Esophagus (tissue), 2 donors: ENCODE measurements at regions not wholly inside any gene's neighbourhood (a gene's known extent, or its start where the extent isn't known, plus 50 kb on each side); places are given as distances from the start of the nearest gene placed in this dataset.
A peak's percentile ranks its signal among the peaks of the same experiment; 100 is the strongest.

Experiments
- H3K27ac ChIP-seq, 2 donors: one replicate each; pipeline ENCODE4 v1.5.1; 2013; ENCODE audit warnings: low read depth in 2 of 2, mild to moderate bottlenecking in 2 of 2, inconsistent platforms in 1 of 2, low read length in 1 of 2, moderate library complexity in 1 of 2
- H3K27me3 ChIP-seq, 2 donors: one replicate each; pipeline ENCODE4 v1.6.1; 2013; ENCODE audit warnings: low read length in 2 of 2, control low read depth in 1 of 2, mild to moderate bottlenecking in 1 of 2; ENCODE audit not compliant: insufficient read depth in 2 of 2, control insufficient read depth in 1 of 2
- H3K36me3 ChIP-seq, 2 donors: one replicate each; pipeline ENCODE4 v1.6.1; 2013; ENCODE audit warnings: low read length in 1 of 2; ENCODE audit not compliant: control insufficient read depth in 2 of 2, insufficient read depth in 2 of 2
- H3K4me1 ChIP-seq, 2 donors: one replicate each; pipeline ENCODE4 v1.6.1; 2013; ENCODE audit warnings: low read length in 1 of 2; ENCODE audit not compliant: control insufficient read depth in 2 of 2, insufficient read depth in 2 of 2
- H3K4me3 ChIP-seq, 2 donors: one replicate each; pipeline ENCODE4 v1.5.1; 2013; ENCODE audit warnings: low read length in 2 of 2, mild to moderate bottlenecking in 2 of 2, low read depth in 1 of 2, moderate library complexity in 1 of 2
- H3K9me3 ChIP-seq, 2 donors: one replicate each; pipeline ENCODE4 v1.6.1; 2013; ENCODE audit warnings: mild to moderate bottlenecking in 2 of 2, low read depth in 1 of 2, low read length in 1 of 2, moderate library complexity in 1 of 2; ENCODE audit not compliant: control insufficient read depth in 2 of 2, insufficient read depth in 1 of 2
- WGBS, 2 donors: extraction: QIAGEN DNeasy Blood & Tissue Kit; methylation state at CpG; one replicate each; pipeline ENCODE4 v1.1.7; 2013; 5-methylcytosine and 5-hydroxymethylcytosine counted together
- donor health status: healthy with polysubstance abuse.
- donor health status: Bipolar disorder and iron deficiency.

DNA sequence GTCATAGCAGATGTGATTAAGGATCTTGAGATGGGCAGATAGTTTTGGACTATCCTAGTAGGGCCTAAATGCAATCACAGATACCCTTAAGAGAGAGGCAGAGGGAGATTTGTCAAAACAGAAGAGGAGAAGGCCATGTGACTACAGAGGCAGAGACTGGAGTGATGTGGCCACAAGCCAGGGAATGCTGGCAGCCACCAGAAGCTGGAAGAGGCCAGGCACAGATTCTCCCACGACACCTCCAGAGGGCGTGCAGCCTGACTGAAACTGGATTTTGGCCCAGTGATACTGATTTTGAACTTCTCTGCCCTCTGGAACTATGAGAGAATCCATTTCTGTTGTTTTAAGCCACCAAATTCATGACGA is 52.1 kb upstream of the EPS8L3 start:
- Histone ChIP-seq H3K27me3 (no peaks in the 10 kb centered on the region), H3K27ac (peak overlapping the region; percentile 50 to 79), H3K4me1 (peaks cover under 1 to 2% of the 10 kb centered on the region in 2 donors), H3K36me3 (no peaks in the 10 kb centered on the region), H3K9me3 (peaks cover 0 to 4% of the 10 kb centered on the region in 2 donors), H3K4me3 (no peak overlapping the region)
- WGBS, 2 donors, result 42 to 55% methylated on average over 3 of the region's 3 CpGs

DNA sequence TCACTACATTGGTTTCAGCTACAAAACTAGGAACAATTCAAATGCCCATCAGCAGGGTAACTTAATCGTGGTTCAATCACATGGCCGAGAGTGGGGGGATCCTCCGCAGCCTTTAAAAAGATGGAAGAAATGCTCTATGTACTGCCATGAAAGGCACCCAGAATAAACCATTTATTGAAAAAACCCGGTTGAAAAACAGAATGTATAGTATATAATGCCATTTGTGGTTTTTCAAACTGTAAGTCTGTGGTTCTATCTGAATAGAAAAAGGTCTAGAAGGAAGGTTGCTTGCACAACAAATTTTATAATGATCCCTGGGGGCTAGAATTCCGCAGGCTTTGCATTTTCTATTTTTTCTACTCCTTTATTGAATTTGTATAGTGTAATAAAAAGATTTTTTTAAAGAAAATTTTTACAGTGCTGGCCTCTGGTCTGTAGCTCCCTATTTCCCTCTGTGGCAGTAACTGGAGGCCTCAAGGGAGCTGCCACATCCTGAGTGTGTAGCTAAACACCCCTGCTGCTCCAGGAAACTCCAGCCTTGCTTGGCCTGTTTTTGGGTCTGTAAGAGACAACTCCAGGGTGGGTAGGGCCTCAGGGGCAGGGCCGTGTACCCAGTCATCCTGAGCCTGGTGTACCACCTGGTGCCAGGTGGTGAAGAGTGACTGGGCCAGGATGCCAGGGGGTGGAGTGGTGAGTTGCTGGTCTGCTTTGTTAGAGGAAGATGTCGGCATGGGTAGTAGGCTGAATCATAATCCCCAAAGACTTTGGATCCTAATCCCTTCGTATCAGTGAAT is 51.5 kb upstream of the EPS8L3 start:
- H3K4me1 ChIP-seq, result peaks cover 0 to 2% of the 10 kb centered on the region in 2 donors
- H3K4me3 ChIP-seq, result no peak overlapping the region
- H3K9me3 ChIP-seq, result peaks cover 0 to 4% of the 10 kb centered on the region in 2 donors
- 77 to 79% methylated on average over 8 of the region's 8 CpGs for WGBS, 2 donors
- no peak overlapping the region for H3K27ac ChIP-seq
- no peaks in the 10 kb centered on the region for H3K27me3 ChIP-seq
- no peaks in the 10 kb centered on the region for H3K36me3 ChIP-seq

DNA sequence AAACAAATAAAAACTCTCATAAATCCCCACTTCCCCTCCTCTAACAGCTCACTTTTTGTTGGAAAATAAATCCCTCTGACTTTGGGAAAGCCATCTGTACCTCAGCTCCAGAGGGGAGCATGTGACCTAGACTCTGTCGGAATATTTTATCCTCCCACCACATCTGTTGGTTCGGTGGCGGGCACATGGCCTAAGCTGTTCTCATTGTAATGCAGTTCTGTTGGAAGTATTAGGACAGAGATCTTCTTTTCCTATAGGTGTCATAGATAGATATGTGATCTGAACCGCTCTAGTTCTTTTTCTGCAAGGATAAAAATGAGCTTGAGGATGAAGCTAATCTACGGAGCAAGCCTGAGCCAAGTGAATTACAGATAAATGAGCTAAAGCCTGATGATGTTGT is 50.5 kb upstream of the EPS8L3 start:
- H3K27ac ChIP-seq, result no peak overlapping the region
- no peaks in the 10 kb centered on the region for H3K27me3 ChIP-seq
- H3K9me3 ChIP-seq, result peaks cover 0 to 4% of the 10 kb centered on the region in 2 donors
- H3K36me3 ChIP-seq, result no peaks in the 10 kb centered on the region
- 91 to 95% methylated on average over 5 of the region's 5 CpGs for WGBS, 2 donors
- no peak overlapping the region for H3K4me3 ChIP-seq
- peaks cover 0 to 2% of the 10 kb centered on the region in 2 donors for H3K4me1 ChIP-seq
